K562 (cell line): ENCODE measurements at regions not wholly inside any gene's neighbourhood (a gene's known extent, or its start where the extent isn't known, plus 50 kb on each side); places are given as distances from the start of the nearest gene placed in this dataset.

Experiments
- ATAC-seq: fragments of 200-7000 bp; cut with Tn5 transposase; 3 replicates; pipeline ENCODE4 v1.9.1; 2020; ENCODE audit warnings: moderate library complexity
- BruUV-seq: library from RNA; stranded (reverse); fragments of 400-500 nt; replicated peaks from 2 replicates; lab custom pipeline; 2021; lab: Mats Ljungman, UMichigan
- CTCF ChIA-PET: fragments of 300-600 bp; formaldehyde crosslinking; extraction: SDS; loops from one replicate; lab custom pipeline; 2021; ENCODE audit warnings: low intra/inter-chr PET ratio; lab: Yijun Ruan, JAX
- POLR2A ChIA-PET: fragments of 300-600, 350-650 bp; sonication (Branson Sonifier 250); formaldehyde crosslinking; extraction: SDS; loops from one replicate; lab custom pipeline; 2021; ENCODE audit warnings: antibody characterized with exemption, inconsistent platforms; lab: Yijun Ruan, JAX
- DNase-seq, 4 experiments: peaks; one replicate each; pipeline versions ENCODE4 v3.0.0 to v3.0.0-alpha.2; 2011 to 2018; ENCODE audit warnings: low spot score in 3 of 4, mixed read lengths in 3 of 4; ENCODE audit errors: extremely low read depth in 1 of 4
- FAIRE-seq: peaks from 2 replicates; lab custom pipeline; 2011; peaks lifted over from hg19 to GRCh38; lab: Jason Lieb, UNC
- H2AFZ ChIP-seq: 2 replicates; pipeline ENCODE4 v1.6.0; 2011; ENCODE audit warnings: low read depth, low read length, control low read depth, inconsistent platforms
- H3K27ac ChIP-seq: fragments of 200-600 bp; 3 replicates; pipeline ENCODE4 v1.8.0; 2011; ENCODE audit warnings: low read depth, mild to moderate bottlenecking, control low read depth, inconsistent platforms, low read length, moderate library complexity, mixed read lengths; ENCODE audit errors: extremely low read depth
- H3K27me3 ChIP-seq, 2 experiments: fragments of 300-600 bp in 1 of 2; 2 replicates in 1 of 2; 3 replicates in 1 of 2; pipeline versions ENCODE4 v1.6.0 to v1.8.0; 2011; ENCODE audit warnings: inconsistent platforms in 2 of 2, low read length in 2 of 2, mild to moderate bottlenecking in 1 of 2, mixed read lengths in 1 of 2, moderate library complexity in 1 of 2; ENCODE audit not compliant: control insufficient read depth in 2 of 2, insufficient read depth in 2 of 2
- H3K36me3 ChIP-seq: fragments of 300-600 bp; 3 replicates; pipeline ENCODE4 v1.8.0; 2011; ENCODE audit warnings: mild to moderate bottlenecking, low read length, inconsistent platforms; ENCODE audit not compliant: control insufficient read depth, insufficient read depth
- H3K4me1 ChIP-seq, 2 experiments: fragments of 200-600 bp in 1 of 2; replicated peaks in 1 of 2; 2 replicates in 1 of 2; 3 replicates in 1 of 2; pipeline versions ENCODE4 v1.5.1 to v1.8.0; 2011; ENCODE audit warnings: inconsistent platforms in 2 of 2, low read length in 2 of 2, mild to moderate bottlenecking in 1 of 2, mixed read lengths in 1 of 2, moderate library complexity in 1 of 2; ENCODE audit not compliant: control insufficient read depth in 2 of 2, insufficient read depth in 2 of 2
- H3K4me2 ChIP-seq: 2 replicates; pipeline ENCODE4 v1.6.1; 2011; ENCODE audit warnings: low read length, control low read depth, inconsistent platforms, mixed read lengths; ENCODE audit not compliant: insufficient read depth
- H3K4me3 ChIP-seq: fragments of 200-600 bp; sonication (generic), shearing (Covaris generic); 2 replicates; pipeline ENCODE4 v1.5.1; 2016; ENCODE audit warnings: control low read depth, inconsistent platforms
- H3K79me2 ChIP-seq: fragments of 200-600 bp; 3 replicates; pipeline ENCODE4 v1.8.0; 2011; ENCODE audit warnings: low read length, inconsistent platforms; ENCODE audit not compliant: control insufficient read depth, insufficient read depth
- H3K9ac ChIP-seq, 2 experiments: 2 replicates each; pipeline versions ENCODE4 v1.6.0 to v1.6.1; 2011; ENCODE audit warnings: low read depth in 2 of 2, low read length in 2 of 2, control low read depth in 1 of 2, inconsistent platforms in 1 of 2, mild to moderate bottlenecking in 1 of 2, mixed read lengths in 1 of 2; ENCODE audit not compliant: insufficient read depth in 1 of 2
- H3K9me1 ChIP-seq: one replicate; pipeline ENCODE4 v1.6.0; 2011; ENCODE audit warnings: inconsistent platforms, mild to moderate bottlenecking, low read length, moderate library complexity; ENCODE audit not compliant: control insufficient read depth, insufficient read depth
- H3K9me3 ChIP-seq: replicated peaks from 2 replicates; pipeline ENCODE4 v1.5.1; 2011; ENCODE audit warnings: low read depth, low read length, inconsistent platforms; ENCODE audit not compliant: control insufficient read depth, insufficient read depth
- H4K20me1 ChIP-seq: replicated peaks from 2 replicates; pipeline ENCODE4 v1.6.1; 2011; ENCODE audit warnings: low read length, inconsistent platforms, mixed read lengths; ENCODE audit not compliant: control insufficient read depth, insufficient read depth
- ARHGAP35 ChIP-seq: fragments of 450-650 bp; IDR thresholded peaks from 2 replicates; pipeline ENCODE4 v1.6.1; 2018; ENCODE audit not compliant: partially characterized antibody
- NFIC ChIP-seq: fragments of 450-650 bp; IDR thresholded peaks from 2 replicates; pipeline ENCODE4 v1.6.1; 2017; ENCODE audit warnings: mild to moderate bottlenecking, inconsistent platforms
- PHF8 ChIP-seq: fragments of 200-600 bp; sonication (generic); IDR thresholded peaks from 2 replicates; pipeline ENCODE4 v1.6.1; 2012; ENCODE audit warnings: mixed run types, mild to moderate bottlenecking, inconsistent platforms, low read length, moderate library complexity, borderline replicate concordance
- POU5F1 ChIP-seq: fragments of 150-350 bp; IDR thresholded peaks from 2 replicates; pipeline ENCODE4 v1.6.1; 2014; ENCODE audit warnings: borderline replicate concordance, low read length, low read depth, mild to moderate bottlenecking; ENCODE audit not compliant: partially characterized antibody
- RAD21 ChIP-seq, 2 experiments: fragments of 250-450 bp in 1 of 2; fragments of 450-650 bp in 1 of 2; sonication (Bioruptor Pico) in 1 of 2; formaldehyde crosslinking in 1 of 2; IDR thresholded peaks in 1 of 2; conservative IDR thresholded peaks in 1 of 2; 2 replicates each; pipeline versions ENCODE4 v1.4.0 to v1.8.0; 2020 to 2022; ENCODE audit warnings: mild to moderate bottlenecking in 2 of 2, moderate library complexity in 1 of 2
- TFAM ChIP-seq: fragments of 250-450 bp; sonication (Bioruptor Pico); conservative IDR thresholded peaks from 2 replicates; pipeline ENCODE4 v1.5.0; 2021; ENCODE audit warnings: mild to moderate bottlenecking, moderate library complexity
- ZNF217 ChIP-seq: sonication (generic); formaldehyde crosslinking; IDR thresholded peaks from 2 replicates; pipeline ENCODE4 v1.8.0; 2022; ENCODE audit warnings: mild to moderate bottlenecking, missing genetic modification reagents
- WGBS: fragments of 100-300 bp; shearing (Covaris generic); methylation state at CpG from one replicate; pipeline ENCODE4 v1.1.6; 2016; ENCODE audit warnings: low coverage, mixed read lengths; ENCODE audit not compliant: insufficient coverage; ENCODE audit errors: missing lambda C conversion rate; 5-methylcytosine and 5-hydroxymethylcytosine counted together
- in situ Hi-C: fragments of 300-500 bp; cut with MboI; formaldehyde crosslinking; loops from 4 replicates; pipeline ENCODE4 v1.15.0; 2018; ENCODE audit warnings: inconsistent platforms, mixed read lengths
- intact Hi-C: fragments of 100-400 bp; cut with micrococcal nuclease; formaldehyde crosslinking; loops from 2 replicates; pipeline ENCODE4 v1.14.2; 2022
- TF ChIP-seq, protein P1 (sequence below), 2 experiments: fragments of 450-650 bp; IDR thresholded peaks; 2 replicates each; pipeline ENCODE4 v1.6.1; 2018; ENCODE audit warnings: mild to moderate bottlenecking in 2 of 2, low read depth in 1 of 2; ENCODE audit not compliant: partially characterized antibody in 2 of 2
- TF ChIP-seq, protein P2 (sequence below): fragments of 450-650 bp; IDR thresholded peaks from 2 replicates; pipeline ENCODE4 v1.6.1; 2016; ENCODE audit warnings: borderline replicate concordance
- TF ChIP-seq, protein P3 (sequence below): IDR thresholded peaks from 2 replicates; pipeline ENCODE4 v1.6.1; 2012; ENCODE audit warnings: low read depth, low read length, improper control_type of control experiment, borderline replicate concordance
- TF ChIP-seq, protein P4 (sequence below): fragments of 450-650 bp; IDR thresholded peaks from 2 replicates; pipeline ENCODE4 v1.6.1; 2016; ENCODE audit warnings: missing biosample characterization, missing genetic modification characterization
- TF ChIP-seq, protein P5 (sequence below): fragments of 450-650 bp; IDR thresholded peaks from one replicate; pipeline ENCODE4 v1.6.1; 2018; ENCODE audit warnings: mild to moderate bottlenecking, moderate library complexity; ENCODE audit not compliant: partially characterized antibody

DNA sequence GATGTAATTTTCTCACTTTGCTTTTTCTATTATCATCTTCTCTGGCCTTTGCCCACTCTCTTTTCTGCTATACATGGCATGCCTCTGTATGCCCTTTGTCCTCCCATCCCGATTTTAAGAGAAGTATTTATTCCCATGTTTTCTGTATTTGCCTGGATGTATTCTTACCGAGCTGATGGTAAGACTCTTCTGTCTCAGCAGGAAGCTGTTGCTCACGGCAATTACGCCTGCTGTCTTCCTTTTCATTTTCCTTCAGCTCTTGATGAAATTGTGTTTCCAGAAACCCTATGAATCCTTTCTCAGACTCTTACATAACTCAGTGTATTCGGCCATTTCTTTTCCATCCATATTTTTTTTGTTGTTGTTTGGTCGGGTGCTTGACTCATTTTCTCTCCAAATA, 121.6 kb downstream of the SP3 start:
- intact Hi-C loops = no loop called here
- CTCF ChIA-PET = no interaction called here
- WGBS = 0% methylated on average over 6 of the region's 6 CpGs
- TF ChIP-seq, protein P1, sequence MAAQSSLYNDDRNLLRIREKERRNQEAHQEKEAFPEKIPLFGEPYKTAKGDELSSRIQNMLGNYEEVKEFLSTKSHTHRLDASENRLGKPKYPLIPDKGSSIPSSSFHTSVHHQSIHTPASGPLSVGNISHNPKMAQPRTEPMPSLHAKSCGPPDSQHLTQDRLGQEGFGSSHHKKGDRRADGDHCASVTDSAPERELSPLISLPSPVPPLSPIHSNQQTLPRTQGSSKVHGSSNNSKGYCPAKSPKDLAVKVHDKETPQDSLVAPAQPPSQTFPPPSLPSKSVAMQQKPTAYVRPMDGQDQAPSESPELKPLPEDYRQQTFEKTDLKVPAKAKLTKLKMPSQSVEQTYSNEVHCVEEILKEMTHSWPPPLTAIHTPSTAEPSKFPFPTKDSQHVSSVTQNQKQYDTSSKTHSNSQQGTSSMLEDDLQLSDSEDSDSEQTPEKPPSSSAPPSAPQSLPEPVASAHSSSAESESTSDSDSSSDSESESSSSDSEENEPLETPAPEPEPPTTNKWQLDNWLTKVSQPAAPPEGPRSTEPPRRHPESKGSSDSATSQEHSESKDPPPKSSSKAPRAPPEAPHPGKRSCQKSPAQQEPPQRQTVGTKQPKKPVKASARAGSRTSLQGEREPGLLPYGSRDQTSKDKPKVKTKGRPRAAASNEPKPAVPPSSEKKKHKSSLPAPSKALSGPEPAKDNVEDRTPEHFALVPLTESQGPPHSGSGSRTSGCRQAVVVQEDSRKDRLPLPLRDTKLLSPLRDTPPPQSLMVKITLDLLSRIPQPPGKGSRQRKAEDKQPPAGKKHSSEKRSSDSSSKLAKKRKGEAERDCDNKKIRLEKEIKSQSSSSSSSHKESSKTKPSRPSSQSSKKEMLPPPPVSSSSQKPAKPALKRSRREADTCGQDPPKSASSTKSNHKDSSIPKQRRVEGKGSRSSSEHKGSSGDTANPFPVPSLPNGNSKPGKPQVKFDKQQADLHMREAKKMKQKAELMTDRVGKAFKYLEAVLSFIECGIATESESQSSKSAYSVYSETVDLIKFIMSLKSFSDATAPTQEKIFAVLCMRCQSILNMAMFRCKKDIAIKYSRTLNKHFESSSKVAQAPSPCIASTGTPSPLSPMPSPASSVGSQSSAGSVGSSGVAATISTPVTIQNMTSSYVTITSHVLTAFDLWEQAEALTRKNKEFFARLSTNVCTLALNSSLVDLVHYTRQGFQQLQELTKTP (IDR thresholded peaks at IDR 0.05; ENCODE audit: low read depth in 1 of 2, partially characterized antibody in 2 of 2) = no peak
- no peak for TF ChIP-seq PHF8
- no peak for TF ChIP-seq NFIC
- no peak for TF ChIP-seq TFAM (CRISPR knock-in tag)
- TF ChIP-seq, protein P2, sequence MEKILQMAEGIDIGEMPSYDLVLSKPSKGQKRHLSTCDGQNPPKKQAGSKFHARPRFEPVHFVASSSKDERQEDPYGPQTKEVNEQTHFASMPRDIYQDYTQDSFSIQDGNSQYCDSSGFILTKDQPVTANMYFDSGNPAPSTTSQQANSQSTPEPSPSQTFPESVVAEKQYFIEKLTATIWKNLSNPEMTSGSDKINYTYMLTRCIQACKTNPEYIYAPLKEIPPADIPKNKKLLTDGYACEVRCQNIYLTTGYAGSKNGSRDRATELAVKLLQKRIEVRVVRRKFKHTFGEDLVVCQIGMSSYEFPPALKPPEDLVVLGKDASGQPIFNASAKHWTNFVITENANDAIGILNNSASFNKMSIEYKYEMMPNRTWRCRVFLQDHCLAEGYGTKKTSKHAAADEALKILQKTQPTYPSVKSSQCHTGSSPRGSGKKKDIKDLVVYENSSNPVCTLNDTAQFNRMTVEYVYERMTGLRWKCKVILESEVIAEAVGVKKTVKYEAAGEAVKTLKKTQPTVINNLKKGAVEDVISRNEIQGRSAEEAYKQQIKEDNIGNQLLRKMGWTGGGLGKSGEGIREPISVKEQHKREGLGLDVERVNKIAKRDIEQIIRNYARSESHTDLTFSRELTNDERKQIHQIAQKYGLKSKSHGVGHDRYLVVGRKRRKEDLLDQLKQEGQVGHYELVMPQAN = no peak
- TF ChIP-seq, protein P3, sequence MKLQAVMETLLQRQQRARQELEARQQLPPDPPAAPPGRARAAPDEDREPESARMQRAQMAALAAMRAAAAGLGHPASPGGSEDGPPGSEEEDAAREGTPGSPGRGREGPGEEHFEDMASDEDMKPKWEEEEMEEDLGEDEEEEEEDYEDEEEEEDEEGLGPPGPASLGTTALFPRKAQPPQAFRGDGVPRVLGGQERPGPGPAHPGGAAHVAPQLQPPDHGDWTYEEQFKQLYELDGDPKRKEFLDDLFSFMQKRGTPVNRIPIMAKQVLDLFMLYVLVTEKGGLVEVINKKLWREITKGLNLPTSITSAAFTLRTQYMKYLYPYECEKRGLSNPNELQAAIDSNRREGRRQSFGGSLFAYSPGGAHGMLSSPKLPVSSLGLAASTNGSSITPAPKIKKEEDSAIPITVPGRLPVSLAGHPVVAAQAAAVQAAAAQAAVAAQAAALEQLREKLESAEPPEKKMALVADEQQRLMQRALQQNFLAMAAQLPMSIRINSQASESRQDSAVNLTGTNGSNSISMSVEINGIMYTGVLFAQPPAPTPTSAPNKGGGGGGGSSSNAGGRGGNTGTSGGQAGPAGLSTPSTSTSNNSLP = no peak
- TF ChIP-seq ARHGAP35 = no peak
- TF ChIP-seq, protein P4, sequence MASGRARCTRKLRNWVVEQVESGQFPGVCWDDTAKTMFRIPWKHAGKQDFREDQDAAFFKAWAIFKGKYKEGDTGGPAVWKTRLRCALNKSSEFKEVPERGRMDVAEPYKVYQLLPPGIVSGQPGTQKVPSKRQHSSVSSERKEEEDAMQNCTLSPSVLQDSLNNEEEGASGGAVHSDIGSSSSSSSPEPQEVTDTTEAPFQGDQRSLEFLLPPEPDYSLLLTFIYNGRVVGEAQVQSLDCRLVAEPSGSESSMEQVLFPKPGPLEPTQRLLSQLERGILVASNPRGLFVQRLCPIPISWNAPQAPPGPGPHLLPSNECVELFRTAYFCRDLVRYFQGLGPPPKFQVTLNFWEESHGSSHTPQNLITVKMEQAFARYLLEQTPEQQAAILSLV (tag) = no peak
- no peak for TF ChIP-seq RAD21 (CRISPR knock-in tag; conservative IDR thresholded peaks at IDR 0.05 in 1 of 2, IDR thresholded peaks at IDR 0.05 in 1 of 2)
- TF ChIP-seq POU5F1 = no peak
- TF ChIP-seq ZNF217 (CRISPR knock-in tag) = no peak
- TF ChIP-seq, protein P5, sequence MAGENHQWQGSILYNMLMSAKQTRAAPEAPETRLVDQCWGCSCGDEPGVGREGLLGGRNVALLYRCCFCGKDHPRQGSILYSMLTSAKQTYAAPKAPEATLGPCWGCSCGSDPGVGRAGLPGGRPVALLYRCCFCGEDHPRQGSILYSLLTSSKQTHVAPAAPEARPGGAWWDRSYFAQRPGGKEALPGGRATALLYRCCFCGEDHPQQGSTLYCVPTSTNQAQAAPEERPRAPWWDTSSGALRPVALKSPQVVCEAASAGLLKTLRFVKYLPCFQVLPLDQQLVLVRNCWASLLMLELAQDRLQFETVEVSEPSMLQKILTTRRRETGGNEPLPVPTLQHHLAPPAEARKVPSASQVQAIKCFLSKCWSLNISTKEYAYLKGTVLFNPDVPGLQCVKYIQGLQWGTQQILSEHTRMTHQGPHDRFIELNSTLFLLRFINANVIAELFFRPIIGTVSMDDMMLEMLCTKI = no peak

More for the DNA sequence above, 121.6 kb downstream of the SP3 start:
- no TSS peak for BruUV-seq
- H3K27ac ChIP-seq = no peak overlapping the region
- H3K79me2 ChIP-seq = no peaks in the 10 kb centered on the region
- no peaks in the 10 kb centered on the region for H3K9me3 ChIP-seq
- POLR2A ChIA-PET = no interaction called here
- no peaks in the 10 kb centered on the region for H3K9me1 ChIP-seq
- in situ Hi-C loops = no loop called here
- H3K4me1 ChIP-seq = no peaks in the 10 kb centered on the region
- H3K27me3 ChIP-seq = peaks cover 32 to 34% of the 10 kb centered on the region in 2 experiments; a peak in 4 of 5 replicates
- DNase-seq (no peak), FAIRE-seq (no peak), ATAC-seq (no peak)
- no peak overlapping the region for H3K4me3 ChIP-seq
- H3K4me2 ChIP-seq = no peak overlapping the region
- no peak overlapping the region for H3K9ac ChIP-seq
- no peak overlapping the region for H2AFZ ChIP-seq
- H4K20me1 ChIP-seq = no peaks in the 10 kb centered on the region
- H3K36me3 ChIP-seq = no peaks in the 10 kb centered on the region
